H9 (cell line): ENCODE measurements at regions not wholly inside any gene's neighbourhood (a gene's known extent, or its start where the extent isn't known, plus 50 kb on each side); places are given as distances from the start of the nearest gene placed in this dataset.

Source experiments
- DNase-seq: peaks from one replicate; pipeline ENCODE4 v3.0.0-alpha.2; 2017
- H2AFZ ChIP-seq: one replicate; pipeline ENCODE4 v1.6.1; 2013; ENCODE audit warnings: mild to moderate bottlenecking, low read length, control low read depth, moderate library complexity
- H2AK5ac ChIP-seq: 2 replicates; pipeline ENCODE4 v1.6.1; 2013; ENCODE audit warnings: low read length, control low read depth, mixed read lengths; ENCODE audit not compliant: insufficient read length
- H2BK120ac ChIP-seq: one replicate; pipeline ENCODE4 v1.6.1; 2013; ENCODE audit warnings: low read depth, mild to moderate bottlenecking, low read length, control low read depth, inconsistent platforms; ENCODE audit not compliant: poor library complexity, severe bottlenecking
- H2BK12ac ChIP-seq: 2 replicates; pipeline ENCODE4 v1.6.1; 2013; ENCODE audit warnings: low read length, control low read depth, mixed read lengths, low read depth; ENCODE audit not compliant: insufficient read length
- H2BK15ac ChIP-seq: 2 replicates; pipeline ENCODE4 v1.6.1; 2013; ENCODE audit warnings: low read depth, low read length, control low read depth
- H2BK20ac ChIP-seq: one replicate; pipeline ENCODE4 v1.6.1; 2013; ENCODE audit warnings: low read depth, mild to moderate bottlenecking, low read length, control low read depth, inconsistent platforms; ENCODE audit not compliant: poor library complexity, severe bottlenecking
- H2BK5ac ChIP-seq: 2 replicates; pipeline ENCODE4 v1.6.1; 2013; ENCODE audit warnings: low read length, control low read depth, mixed read lengths; ENCODE audit not compliant: insufficient read length
- H3K14ac ChIP-seq: 2 replicates; pipeline ENCODE4 v1.6.1; 2013; ENCODE audit warnings: low read length, control low read depth; ENCODE audit not compliant: insufficient read depth
- H3K18ac ChIP-seq: 2 replicates; pipeline ENCODE4 v1.6.1; 2013; ENCODE audit warnings: low read depth, mild to moderate bottlenecking, mixed read lengths, low read length, control low read depth; ENCODE audit not compliant: insufficient read length
- H3K23ac ChIP-seq: 2 replicates; pipeline ENCODE4 v1.6.1; 2013; ENCODE audit warnings: low read length, control low read depth, mixed read lengths, low read depth; ENCODE audit not compliant: insufficient read length
- H3K23me2 ChIP-seq: 2 replicates; pipeline ENCODE4 v1.6.1; 2013; ENCODE audit warnings: low read depth, mild to moderate bottlenecking, mixed read lengths, low read length, control low read depth; ENCODE audit not compliant: insufficient read length, poor library complexity, severe bottlenecking
- H3K27ac ChIP-seq: 2 replicates; pipeline ENCODE4 v1.5.1; 2013; ENCODE audit warnings: low read length, control low read depth, mixed read lengths, low read depth; ENCODE audit not compliant: insufficient read length
- H3K27me3 ChIP-seq: 2 replicates; pipeline ENCODE4 v1.6.1; 2013; ENCODE audit warnings: low read length, control low read depth, inconsistent platforms; ENCODE audit not compliant: insufficient read depth
- H3K4ac ChIP-seq: 2 replicates; pipeline ENCODE4 v1.6.1; 2013; ENCODE audit warnings: low read depth, mild to moderate bottlenecking, control low read depth, inconsistent platforms, low read length, moderate library complexity
- H3K4me1 ChIP-seq: 2 replicates; pipeline ENCODE4 v1.6.1; 2013; ENCODE audit warnings: low read length, control low read depth, inconsistent platforms; ENCODE audit not compliant: insufficient read depth
- H3K4me2 ChIP-seq: 2 replicates; pipeline ENCODE4 v1.6.1; 2013; ENCODE audit warnings: low read length, control low read depth, mixed read lengths; ENCODE audit not compliant: insufficient read length, insufficient read depth
- H3K56ac ChIP-seq: 2 replicates; pipeline ENCODE4 v1.6.1; 2013; ENCODE audit warnings: low read depth, mild to moderate bottlenecking, mixed read lengths, low read length, control low read depth; ENCODE audit not compliant: insufficient read length
- H3K79me1 ChIP-seq: 2 replicates; pipeline ENCODE4 v1.6.1; 2013; ENCODE audit warnings: low read depth, mild to moderate bottlenecking, moderate library complexity, low read length, control low read depth, inconsistent platforms; ENCODE audit not compliant: insufficient read depth, poor library complexity, severe bottlenecking
- H3K79me2 ChIP-seq: 2 replicates; pipeline ENCODE4 v1.6.1; 2013; ENCODE audit warnings: low read length, control low read depth, inconsistent platforms; ENCODE audit not compliant: insufficient read depth
- H3K9ac ChIP-seq: 2 replicates; pipeline ENCODE4 v1.6.1; 2013; ENCODE audit warnings: low read length, control low read depth, mixed read lengths; ENCODE audit not compliant: insufficient read length; ENCODE audit errors: extremely low read depth
- H3K9me3 ChIP-seq: one replicate; pipeline ENCODE4 v1.6.1; 2013; ENCODE audit warnings: low read depth, low read length, inconsistent platforms; ENCODE audit not compliant: control insufficient read depth
- H3T11ph ChIP-seq: one replicate; pipeline ENCODE4 v1.6.1; 2013; ENCODE audit warnings: mild to moderate bottlenecking, low read length, control low read depth, inconsistent platforms
- H4K20me1 ChIP-seq: one replicate; pipeline ENCODE4 v1.6.1; 2013; ENCODE audit not compliant: control insufficient read depth, insufficient read length, insufficient read depth
- H4K5ac ChIP-seq: 2 replicates; pipeline ENCODE4 v1.6.1; 2013; ENCODE audit warnings: low read depth, mild to moderate bottlenecking, mixed read lengths, low read length, control low read depth; ENCODE audit not compliant: insufficient read length
- H4K8ac ChIP-seq: replicated peaks from 2 replicates; pipeline ENCODE4 v1.6.1; 2013; ENCODE audit warnings: low read length, control low read depth, mixed read lengths, low read depth; ENCODE audit not compliant: insufficient read length
- H4K91ac ChIP-seq: 2 replicates; pipeline ENCODE4 v1.6.1; 2013; ENCODE audit warnings: low read depth, mild to moderate bottlenecking, moderate library complexity, mixed read lengths, low read length, control low read depth; ENCODE audit not compliant: insufficient read length
- H3K27ac Mint-ChIP-seq, 3 experiments: 2 replicates in 2 of 3; 3 replicates in 1 of 3; pipeline ENCODE4 v1.8.0; 2020 to 2021; ENCODE audit warnings: mixed read lengths in 3 of 3, mild to moderate bottlenecking in 1 of 3, moderate library complexity in 1 of 3
- H3K27me3 Mint-ChIP-seq: 2 replicates; pipeline ENCODE4 v1.8.0; 2021; ENCODE audit warnings: low read depth, mild to moderate bottlenecking, moderate library complexity, mixed read lengths
- H3K36me3 Mint-ChIP-seq, 3 experiments: 2 replicates in 2 of 3; 3 replicates in 1 of 3; pipeline ENCODE4 v1.8.0; 2020 to 2021; ENCODE audit warnings: low read depth in 3 of 3, mixed read lengths in 3 of 3; ENCODE audit not compliant: insufficient read depth in 1 of 3
- H3K4me1 Mint-ChIP-seq, 2 experiments: 2 replicates each; pipeline ENCODE4 v1.8.0; 2020; ENCODE audit warnings: mixed read lengths in 2 of 2
- H3K4me3 Mint-ChIP-seq, 2 experiments: 2 replicates in 1 of 2; 3 replicates in 1 of 2; pipeline ENCODE4 v1.8.0; 2020 to 2021; ENCODE audit warnings: mild to moderate bottlenecking in 2 of 2, mixed read lengths in 2 of 2, moderate library complexity in 1 of 2
- H3K9me3 Mint-ChIP-seq, 2 experiments: 2 replicates in 1 of 2; 3 replicates in 1 of 2; pipeline ENCODE4 v1.8.0; 2020; ENCODE audit warnings: mild to moderate bottlenecking in 2 of 2, mixed read lengths in 2 of 2, moderate library complexity in 1 of 2
- WGBS: extraction: QIAGEN DNeasy Blood & Tissue Kit; methylation state at CpG from one replicate; pipeline ENCODE4 v1.1.7; 2013; ENCODE audit warnings: missing lambda C conversion rate, low lambda C conversion rate, mixed read lengths; ENCODE audit not compliant: insufficient read length; ENCODE audit errors: extremely low coverage; 5-methylcytosine and 5-hydroxymethylcytosine counted together
- TF ChIP-seq, protein P1 (sequence below): fragments of 200-600 bp; sonication (generic); conservative IDR thresholded peaks from 3 replicates; pipeline ENCODE4 v1.8.0; 2021; ENCODE audit warnings: antibody characterized with exemption, mild to moderate bottlenecking

DNA sequence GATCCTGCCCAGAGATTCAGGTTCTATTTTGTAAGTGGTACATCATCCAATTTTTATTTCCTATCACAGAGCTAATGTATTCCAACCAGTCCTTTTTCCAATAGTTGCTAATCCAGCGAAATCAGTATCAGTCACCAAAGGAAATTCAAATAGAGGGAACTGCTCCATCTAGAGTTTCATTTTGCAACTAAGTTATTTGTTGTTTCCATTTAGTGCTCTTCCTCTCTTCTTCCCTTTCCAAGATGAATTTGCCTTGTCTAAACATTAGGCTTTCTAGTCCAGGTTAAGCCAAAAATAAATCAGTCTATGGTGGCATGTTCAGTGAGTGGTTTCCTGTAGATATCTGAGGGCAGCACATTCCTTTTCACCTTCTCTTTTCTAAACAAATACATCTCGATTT lies 79.8 kb upstream of the SPATA31D4 start:
- Histone ChIP-seq H3K4me1 (peaks cover 7% of the 10 kb centered on the region; the same call in 1 of the 2 replicates), H3K4me2 (no peak overlapping the region), H2BK12ac (no peak overlapping the region), H3T11ph (no peak overlapping the region), H4K20me1 (no peaks in the 10 kb centered on the region), H3K56ac (no peak overlapping the region), H3K79me1 (no peaks in the 10 kb centered on the region), H3K9ac (no peak overlapping the region), H2BK120ac (no peak overlapping the region), H3K23ac (no peak overlapping the region), H2BK15ac (no peak overlapping the region), H3K79me2 (no peaks in the 10 kb centered on the region), H2BK20ac (no peak overlapping the region), H3K14ac (no peak overlapping the region), H3K27me3 (no peaks in the 10 kb centered on the region), H2AFZ (no peak overlapping the region), H3K23me2 (no peaks in the 10 kb centered on the region), H2BK5ac (no peak overlapping the region), H3K18ac (no peak overlapping the region), H4K91ac (no peak overlapping the region), H4K5ac (no peak overlapping the region), H3K27ac (no peak overlapping the region), H3K9me3 (no peaks in the 10 kb centered on the region), H3K4ac (no peak overlapping the region), H2AK5ac (no peak overlapping the region), H4K8ac (no peak overlapping the region)
- Mint-ChIP-seq H3K4me1 (peaks cover 10% of the 10 kb centered on the region in 2 experiments), H3K4me3 (no peak overlapping the region), H3K27ac (no peak overlapping the region), H3K36me3 (no peaks in the 10 kb centered on the region), H3K27me3 (no peaks in the 10 kb centered on the region; the same call in none of the 2 replicates), H3K9me3 (no peaks in the 10 kb centered on the region; a peak in 1 of 5 replicates)
- DNase-seq: no peak
- TF ChIP-seq, protein P1, sequence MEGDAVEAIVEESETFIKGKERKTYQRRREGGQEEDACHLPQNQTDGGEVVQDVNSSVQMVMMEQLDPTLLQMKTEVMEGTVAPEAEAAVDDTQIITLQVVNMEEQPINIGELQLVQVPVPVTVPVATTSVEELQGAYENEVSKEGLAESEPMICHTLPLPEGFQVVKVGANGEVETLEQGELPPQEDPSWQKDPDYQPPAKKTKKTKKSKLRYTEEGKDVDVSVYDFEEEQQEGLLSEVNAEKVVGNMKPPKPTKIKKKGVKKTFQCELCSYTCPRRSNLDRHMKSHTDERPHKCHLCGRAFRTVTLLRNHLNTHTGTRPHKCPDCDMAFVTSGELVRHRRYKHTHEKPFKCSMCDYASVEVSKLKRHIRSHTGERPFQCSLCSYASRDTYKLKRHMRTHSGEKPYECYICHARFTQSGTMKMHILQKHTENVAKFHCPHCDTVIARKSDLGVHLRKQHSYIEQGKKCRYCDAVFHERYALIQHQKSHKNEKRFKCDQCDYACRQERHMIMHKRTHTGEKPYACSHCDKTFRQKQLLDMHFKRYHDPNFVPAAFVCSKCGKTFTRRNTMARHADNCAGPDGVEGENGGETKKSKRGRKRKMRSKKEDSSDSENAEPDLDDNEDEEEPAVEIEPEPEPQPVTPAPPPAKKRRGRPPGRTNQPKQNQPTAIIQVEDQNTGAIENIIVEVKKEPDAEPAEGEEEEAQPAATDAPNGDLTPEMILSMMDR: peak; percentile 55; the same call in 2 of the 3 replicates
- 100% methylated on average over 1 of the region's 2 CpGs for WGBS
